DMS153 treated with DMSO at 0.1 percent for 48 hours (cell line): ENCODE measurements at regions not wholly inside any gene's neighbourhood (a gene's known extent, or its start where the extent isn't known, plus 50 kb on each side); places are given as distances from the start of the nearest gene placed in this dataset.

ENCODE experiments used
- DNase-seq: peaks from one replicate; lab custom pipeline; 2025; ENCODE audit not compliant: unreplicated experiment; lab: John Stamatoyannopoulos, UW

DNA sequence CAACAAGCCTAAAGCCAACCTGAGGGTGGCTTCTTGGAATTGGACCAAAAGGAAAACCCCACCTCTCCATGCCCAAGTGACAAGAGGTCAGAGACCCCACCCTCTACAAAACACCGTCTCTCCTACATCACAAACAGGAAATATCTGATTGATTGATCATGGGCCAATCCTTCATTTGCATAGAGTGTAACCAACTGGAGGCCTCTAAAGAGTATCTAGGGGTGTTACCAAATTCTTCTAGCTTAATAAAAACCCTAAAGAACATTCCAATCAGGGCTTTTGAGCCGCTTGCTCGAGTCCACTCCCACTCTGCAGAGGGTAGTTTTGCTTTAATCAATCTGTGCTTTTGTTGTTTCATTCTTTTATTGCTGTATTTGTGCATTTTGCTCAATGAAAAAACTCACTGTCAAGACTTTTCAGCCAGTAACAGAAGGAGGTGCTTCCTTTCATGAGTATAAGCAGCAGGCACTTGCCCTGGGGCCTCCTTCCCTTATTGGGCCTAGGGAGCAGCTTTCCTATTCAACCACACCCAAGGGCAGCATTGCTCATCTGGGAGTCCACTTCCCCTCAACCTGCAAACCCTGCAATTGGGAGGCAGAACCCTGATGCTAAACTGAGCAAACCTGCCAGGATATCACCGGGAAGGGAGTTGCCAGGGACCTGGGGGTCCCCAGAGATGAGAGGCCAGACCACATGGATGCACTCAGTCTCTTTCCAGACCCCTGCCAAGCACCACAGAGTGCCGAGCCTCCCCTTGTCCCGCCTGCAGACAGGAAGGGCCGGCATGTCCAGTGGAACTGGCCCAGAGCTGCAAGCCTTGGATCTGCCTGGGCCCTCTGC lies 154.3 kb upstream of the VSTM2B start:
- no peak for DNase-seq

DNA sequence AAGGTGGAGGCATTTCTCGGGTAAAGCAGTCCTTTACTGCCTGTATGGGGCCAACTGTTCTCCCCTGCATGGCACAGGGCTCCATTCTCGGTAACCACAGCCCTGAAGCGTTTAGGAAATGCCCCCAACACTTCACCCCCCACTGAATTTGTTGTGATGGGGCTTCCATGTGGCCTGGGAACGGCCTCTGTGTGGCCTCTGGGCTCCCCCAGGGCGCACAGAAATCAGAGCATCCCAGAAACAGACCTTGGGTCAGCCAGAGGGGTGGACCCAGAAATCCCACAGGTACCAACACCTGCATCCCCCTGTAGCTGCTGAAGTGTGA lies 153.7 kb upstream of the VSTM2B start:
- no peak for DNase-seq

- no peak for DNase-seq
These were observed 153.3 kb upstream of the VSTM2B start for GRCh38 chr19:29372461-29372860.

DNA sequence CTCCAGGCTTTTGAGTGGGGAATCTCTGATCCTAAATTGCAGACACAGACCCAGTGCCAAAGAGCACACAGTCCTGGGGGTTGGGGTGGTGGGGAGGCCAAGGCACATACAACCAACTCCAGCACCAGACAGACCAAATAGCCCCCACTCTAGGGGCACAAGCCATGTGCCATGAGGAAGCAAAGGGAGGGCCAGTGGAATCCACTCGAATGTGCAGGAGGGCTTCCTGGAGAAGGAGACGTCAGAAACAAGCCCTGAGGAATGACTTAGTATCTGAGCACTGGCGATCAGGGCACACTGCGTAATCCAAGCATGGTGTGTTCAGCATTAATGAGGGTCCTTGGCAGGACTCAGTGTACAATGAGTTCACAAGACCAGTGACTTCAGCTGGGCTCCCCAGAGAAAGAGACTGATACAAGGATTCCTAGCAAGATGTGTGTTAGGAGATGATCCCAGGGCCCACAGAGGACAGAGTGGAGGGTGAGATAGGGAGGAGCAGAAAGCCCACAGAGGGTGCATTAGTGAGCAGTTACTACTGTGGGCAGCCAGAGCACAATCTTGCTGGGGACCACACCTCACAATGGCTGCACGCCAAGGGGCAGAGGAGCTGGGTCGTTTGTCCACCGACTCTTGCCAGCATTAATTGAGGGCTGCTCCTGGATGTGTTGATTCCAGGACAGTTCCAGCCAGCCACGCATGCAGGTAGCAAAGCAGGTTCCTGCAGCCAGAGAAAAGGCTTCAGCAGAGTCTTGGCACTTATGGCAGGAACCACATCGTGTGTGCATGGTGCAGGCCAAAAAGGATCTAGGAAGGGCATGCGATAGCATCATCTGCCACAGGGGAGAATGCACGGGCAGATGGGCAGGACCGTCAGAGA lies 152.6 kb upstream of the VSTM2B start:
- no peak for DNase-seq

- DNase-seq, result no peak
These were observed 150.2 kb upstream of the VSTM2B start for GRCh38 chr19:29375429-29376119.

GRCh38 chr19:29376855-29377354 lies 148.9 kb upstream of the VSTM2B start:
- no peak for DNase-seq

- no peak for DNase-seq
These were observed 147.7 kb upstream of the VSTM2B start for GRCh38 chr19:29378126-29378525.

DNA sequence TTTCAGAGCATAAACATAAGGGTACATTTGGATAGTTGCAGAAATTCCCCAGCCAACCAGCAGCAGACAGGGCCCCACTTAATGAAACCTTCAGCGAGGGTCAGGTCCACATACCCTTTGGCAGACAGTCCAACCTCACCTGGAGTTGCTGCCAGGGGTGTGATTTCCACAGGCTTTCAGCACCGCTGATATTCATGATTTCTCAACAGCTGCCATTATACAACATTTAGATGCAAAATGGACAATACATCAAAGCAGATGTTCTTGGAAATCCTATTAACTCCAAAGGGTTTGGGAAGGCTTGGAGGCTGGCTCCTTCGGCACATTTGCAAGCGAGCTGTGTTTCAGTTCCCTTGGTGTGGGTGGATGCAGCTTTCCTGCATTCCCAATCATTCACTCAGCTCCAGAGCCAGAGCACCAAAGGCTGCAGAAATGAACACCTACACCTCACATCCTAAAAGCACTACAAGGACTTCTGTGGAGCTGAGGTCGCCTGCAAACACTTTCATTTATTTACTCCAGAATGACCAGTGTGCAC lies 147.2 kb upstream of the VSTM2B start:
- no peak for DNase-seq

GRCh38 chr19:29379257-29380021 lies 146.4 kb upstream of the VSTM2B start:
- DNase-seq, result no peak

- no peak for DNase-seq
These were observed 145.2 kb upstream of the VSTM2B start for GRCh38 chr19:29380581-29380980.

DNA sequence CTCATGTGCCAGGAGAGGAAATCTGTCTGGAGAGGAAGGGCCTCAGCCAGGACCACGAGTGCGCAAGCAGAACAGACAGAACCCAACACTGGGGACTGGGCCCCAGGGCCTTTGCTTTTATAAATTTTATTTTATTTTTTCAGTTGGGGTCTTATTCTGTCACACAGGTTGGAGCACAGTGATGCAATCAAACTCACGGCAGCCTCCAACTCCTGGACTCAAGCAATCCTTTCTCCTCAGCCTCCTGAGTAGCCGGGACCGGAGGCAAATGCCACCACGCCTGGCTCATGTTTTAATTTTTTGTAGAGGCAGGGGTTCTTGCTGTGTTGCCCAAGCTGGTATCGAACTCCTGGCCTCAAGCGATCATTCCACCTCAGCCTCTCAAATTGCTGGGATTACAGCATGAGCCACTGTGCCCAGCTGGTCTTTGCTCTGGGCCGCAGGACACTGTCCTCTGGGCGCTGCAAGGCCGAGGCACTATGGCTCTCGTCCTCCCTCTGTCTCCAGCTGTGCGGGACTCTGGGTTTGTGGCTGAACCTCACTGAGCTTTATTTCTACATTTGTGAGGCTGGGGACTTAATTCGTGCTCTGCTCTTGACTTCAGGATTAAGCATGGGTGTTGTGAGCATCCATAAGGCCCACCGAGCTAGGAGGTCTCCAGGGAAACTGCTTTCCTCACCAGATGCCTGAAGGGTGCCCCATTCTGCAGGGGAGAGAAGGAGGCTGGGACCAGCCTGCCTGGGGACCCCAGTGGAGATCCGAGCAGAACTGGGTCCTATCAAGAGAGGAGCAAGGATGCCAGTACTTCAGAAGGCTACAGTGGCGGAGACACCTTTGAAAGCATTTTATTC lies 144.2 kb upstream of the VSTM2B start:
- no peak for DNase-seq

DNA sequence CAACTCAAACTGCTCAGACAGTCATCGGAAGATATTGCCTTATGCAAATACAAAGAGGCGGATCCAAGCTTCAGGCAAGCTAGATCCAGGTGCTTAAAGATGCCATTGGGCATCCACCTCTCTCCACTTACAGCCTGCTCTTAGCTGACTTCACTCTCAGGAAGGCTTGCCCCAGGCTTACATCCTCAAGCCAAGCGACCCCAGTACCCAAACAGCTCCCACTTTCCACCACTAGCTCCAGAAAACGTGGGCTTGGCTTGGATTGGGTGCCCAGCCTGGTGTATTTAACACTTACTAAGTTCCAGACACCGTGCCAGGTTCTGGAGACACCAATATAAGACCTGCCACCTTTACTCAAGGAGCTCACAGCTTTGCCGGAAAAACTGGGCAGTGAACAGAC lies 142.1 kb upstream of the VSTM2B start:
- no peak for DNase-seq

DNA sequence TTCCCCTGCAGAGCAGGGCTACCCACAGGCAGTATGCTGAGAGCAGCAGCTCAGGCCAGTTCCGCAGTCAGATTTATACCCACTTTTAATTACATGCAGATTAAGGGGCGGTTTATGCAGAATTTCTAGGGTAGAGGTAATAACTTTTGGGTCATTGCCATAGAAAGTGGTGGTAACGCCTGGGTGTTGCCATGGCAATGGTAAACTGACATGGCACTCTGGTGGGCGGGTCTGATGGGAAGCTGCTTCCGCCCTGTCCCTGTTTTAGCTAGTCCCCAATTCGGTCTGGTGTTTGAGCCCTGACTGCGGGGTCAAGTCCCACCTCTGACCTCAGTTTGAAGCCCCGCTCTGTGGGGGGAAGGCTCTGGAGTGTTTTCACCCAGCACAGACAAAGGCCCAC lies 141.1 kb upstream of the VSTM2B start:
- DNase-seq, result no peak

- DNase-seq, result no peak
These were observed 140.5 kb upstream of the VSTM2B start for GRCh38 chr19:29385191-29385795.

GRCh38 chr19:29386970-29387369 lies 138.8 kb upstream of the VSTM2B start:
- DNase-seq, result no peak

GRCh38 chr19:29387586-29387985 lies 138.2 kb upstream of the VSTM2B start:
- no peak for DNase-seq

DNA sequence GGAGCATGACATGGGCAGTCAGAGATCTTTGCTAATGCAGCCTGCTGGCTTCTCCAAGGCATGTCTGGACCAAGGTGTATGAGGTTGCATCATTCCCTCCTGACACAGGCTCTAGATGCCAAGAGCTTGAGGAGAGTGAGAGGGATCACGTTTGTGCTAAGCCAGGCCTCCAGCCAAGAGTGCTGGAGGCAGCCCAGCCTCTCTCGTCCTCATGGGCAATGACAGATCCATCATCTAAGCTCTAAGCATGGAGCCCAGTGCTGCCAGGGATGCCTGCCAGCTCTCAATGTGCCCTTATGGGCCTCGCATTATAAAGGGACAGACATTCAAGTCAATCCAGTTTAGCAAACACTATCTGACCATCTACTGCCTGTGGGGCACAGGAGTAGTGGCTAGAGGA lies 136.3 kb upstream of the VSTM2B start:
- DNase-seq, result no peak

DNA sequence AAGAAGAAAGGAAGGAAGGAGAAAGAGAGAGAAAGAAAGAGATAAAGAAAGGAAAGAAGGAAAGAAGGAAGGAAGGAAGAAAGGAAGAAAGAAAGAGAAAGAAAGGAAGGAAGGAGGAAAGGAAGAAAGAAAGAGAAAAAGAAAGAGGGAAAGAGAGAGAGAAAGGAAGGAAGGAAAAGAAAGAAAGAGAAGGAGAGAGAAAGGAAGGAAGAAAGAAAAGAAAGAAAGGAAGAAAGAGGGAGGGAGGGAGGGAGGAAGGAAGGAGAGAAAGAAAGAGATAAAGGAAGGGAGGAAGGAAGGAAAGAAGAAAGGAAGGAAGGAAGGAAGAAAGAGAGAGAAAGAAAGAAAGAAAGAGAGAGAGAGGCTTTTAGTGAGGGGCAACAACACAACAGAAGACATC lies 135.1 kb upstream of the VSTM2B start:
- no peak for DNase-seq

DNA sequence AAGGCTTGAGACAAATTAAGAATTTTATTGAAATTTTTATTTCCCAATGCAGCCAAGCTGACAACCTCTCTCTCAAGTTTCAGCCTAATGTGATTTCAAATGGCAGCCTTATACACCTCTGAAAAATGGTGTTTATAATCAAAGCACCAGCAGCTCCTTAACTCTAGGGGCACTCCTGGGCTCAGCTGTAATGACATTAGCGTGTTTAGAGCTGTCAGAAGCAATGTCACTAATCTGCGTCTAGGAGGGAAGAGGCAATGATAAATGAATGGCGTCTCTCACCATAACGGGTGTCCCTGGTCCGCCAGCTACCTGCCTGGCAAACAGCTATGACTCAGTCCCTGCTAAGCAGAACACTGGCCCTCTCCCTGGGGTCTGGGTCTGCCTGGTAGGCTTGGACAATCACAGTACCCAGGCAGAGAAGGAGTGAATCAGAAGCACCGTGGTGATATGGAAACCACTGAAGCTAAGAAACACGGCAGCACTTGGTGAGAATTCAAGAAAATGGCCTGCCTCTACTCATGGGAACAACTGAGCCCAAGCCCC lies 131.8 kb upstream of the VSTM2B start:
- no peak for DNase-seq
